Heart right ventricle (tissue), 16 donors: ENCODE measurements at regions not wholly inside any gene's neighbourhood (a gene's known extent, or its start where the extent isn't known, plus 50 kb on each side); places are given as distances from the start of the nearest gene placed in this dataset.

Experiments used
- ATAC-seq, 8 donors: fragments of 200-7000 bp; cut with Tn5 transposase; one replicate each; pipeline ENCODE4 v1.9.1; 2020; ENCODE audit warnings: mild to moderate bottlenecking in 8 of 8, moderate library complexity in 8 of 8, moderate number of reproducible peaks in 1 of 8
- DNase-seq, 2 donors: peaks; one replicate each; pipeline ENCODE4 v3.0.0-alpha.2; 2020
- H3K27ac ChIP-seq, 10 donors: fragments of 200-600 bp; sonication (generic) in 2 of 10; one replicate each; pipeline versions ENCODE4 v1.5.0 to v1.8.0; 2020 to 2022; ENCODE audit warnings: mild to moderate bottlenecking in 3 of 10
- H3K27me3 ChIP-seq, 7 donors: fragments of 200-600 bp; one replicate each; pipeline ENCODE4 v1.8.0; 2021 to 2022; ENCODE audit warnings: mild to moderate bottlenecking in 2 of 7
- H3K36me3 ChIP-seq, 9 donors: fragments of 200-600 bp; sonication (generic) in 1 of 9; one replicate each; pipeline versions ENCODE4 v1.5.0 to v1.8.0; 2020 to 2022; ENCODE audit warnings: mild to moderate bottlenecking in 2 of 9
- H3K4me1 ChIP-seq, 9 donors: fragments of 200-600 bp; sonication (generic) in 1 of 9; one replicate each; pipeline versions ENCODE4 v1.5.0 to v1.8.0; 2020 to 2022; ENCODE audit warnings: mild to moderate bottlenecking in 4 of 9
- H3K4me3 ChIP-seq, 10 donors: fragments of 200-600 bp; sonication (generic) in 2 of 10; one replicate each; pipeline versions ENCODE4 v1.5.0 to v1.8.0; 2020 to 2022; ENCODE audit warnings: mild to moderate bottlenecking in 7 of 10, moderate library complexity in 2 of 10
- H3K9me3 ChIP-seq, 11 donors: fragments of 200-600 bp in 10 of 11; sonication (generic) in 2 of 11; one replicate each; pipeline versions ENCODE4 v1.5.0 to v1.8.0; 2013 to 2022; ENCODE audit warnings: mild to moderate bottlenecking in 2 of 11, control low read depth in 1 of 11, moderate library complexity in 1 of 11
- CTCF ChIP-seq, 9 donors: fragments of 200-600 bp; sonication (generic) in 2 of 9; IDR thresholded peaks; one replicate each; pipeline versions ENCODE4 v1.5.0 to v1.8.0; 2021 to 2022; ENCODE audit warnings: antibody characterized with exemption in 9 of 9, mild to moderate bottlenecking in 5 of 9, moderate library complexity in 1 of 9
- WGBS, 2 donors: extraction: QIAGEN DNeasy Blood & Tissue Kit; methylation state at CpG; one replicate each; pipeline ENCODE4 v1.1.7; 2013; ENCODE audit warnings: inconsistent platforms in 1 of 2; 5-methylcytosine and 5-hydroxymethylcytosine counted together
- intact Hi-C, 10 donors: fragments of 100-400 bp; cut with DNase I; formaldehyde crosslinking; loops; one replicate each; pipeline versions ENCODE4 v1.11.1 to v1.14.2; 2022
- donor health status: Arrhythmogenic right ventricular cardiomyopathy.
- donor health status: ischemic (EF 13 %, LVEDD 7.1; RV severe dilation, severe dysfunction).
- donor health status: healthy with polysubstance abuse.
- donor health status: DM: no; HTN: yes; CAD: no.
- donor health status: DM: no; HTN: no; CAD: no.
- donor health status: ischemic (EF 25% LVEDD 6.9; RV normal size, moderate dysfunction).
- donor health status: ischemic (EF 25% LVEDD 5.7; RV mildly dilated, moderate dysfunction).
- donor health status: healthy.
- donor health status: DM: yes; HTN: yes; CAD: no.
- donor health status: Ischemic cardiomyopathy.
- donor health status: ischemic (EF 35%, LVEDD 5.7; RV mildly dilated, moderate dysfunction).
- donor health status: nonischemic (EF 11% LVEDD 7.7; RV severe dilation, severe dysfunction).
- donor health status: DM: yes; HTN: yes; CAD: no.
- donor health status: PGD.
- donor health status: ischemic (EF 29% LVEDD 5.4; RV normal size, mild dysfunction).
- donor health status: nonischemic (EF 23%, LVEDD 6.1; RV moderate dilation, normal function).

- peaks cover 0 to 30% (median 6%) of the 10 kb centered on the region in 11 donors for H3K9me3 ChIP-seq
- no peaks in the 10 kb centered on the region for H3K27me3 ChIP-seq
- 47 to 49% methylated on average over 4 of the region's 4 CpGs for WGBS, 2 donors
- intact Hi-C loops: no loop called here
- no peak overlapping the region for H3K4me3 ChIP-seq
- no peak for ATAC-seq
- no peak for TF ChIP-seq CTCF (IDR thresholded peaks at IDR 0.05)
- no peaks in the 10 kb centered on the region for H3K36me3 ChIP-seq
- H3K27ac ChIP-seq: no peak overlapping the region
- H3K4me1 ChIP-seq: no peaks in the 10 kb centered on the region
- no peak for DNase-seq
Measured at GRCh38 chr16:17926866-17927399, 409.6 kb downstream of the NPIPA8 start.

- intact Hi-C loops: no loop called here
- ATAC-seq (no peak), DNase-seq (no peak)
- WGBS, 2 donors: 77 to 82% methylated on average over 5 of the region's 5 CpGs
- Histone ChIP-seq H3K27ac (no peak overlapping the region), H3K4me3 (no peak overlapping the region), H3K36me3 (no peaks in the 10 kb centered on the region), H3K27me3 (no peaks in the 10 kb centered on the region), H3K9me3 (peaks cover 0 to 35% (median 6%) of the 10 kb centered on the region in 11 donors), H3K4me1 (no peaks in the 10 kb centered on the region)
- no peak for TF ChIP-seq CTCF (IDR thresholded peaks at IDR 0.05)
Measured at GRCh38 chr16:17926461-17926860, 410.1 kb downstream of the NPIPA8 start.

- no peak for ATAC-seq
- no peaks in the 10 kb centered on the region for H3K27me3 ChIP-seq
- intact Hi-C loops: no loop called here
- no peak for TF ChIP-seq CTCF (IDR thresholded peaks at IDR 0.05)
- peaks cover 0 to 37% (median 6%) of the 10 kb centered on the region in 11 donors for H3K9me3 ChIP-seq
- no peak for DNase-seq
- 88 to 90% methylated on average over 6 of the region's 6 CpGs for WGBS, 2 donors
- H3K36me3 ChIP-seq: no peaks in the 10 kb centered on the region
- no peaks in the 10 kb centered on the region for H3K4me1 ChIP-seq
- H3K4me3 ChIP-seq: no peak overlapping the region
- H3K27ac ChIP-seq: no peak overlapping the region
Measured at GRCh38 chr16:17925761-17926160, 410.8 kb downstream of the NPIPA8 start.

GRCh38 chr16:17921357-17921978 lies 415.1 kb downstream of the NPIPA8 start:
- 46 to 51% methylated on average over 2 of the region's 2 CpGs for WGBS, 2 donors
- DNase-seq: no peak
- Histone ChIP-seq H3K27me3 (no peaks in the 10 kb centered on the region), H3K36me3 (no peaks in the 10 kb centered on the region), H3K4me3 (no peak overlapping the region), H3K9me3 (peaks cover 0 to 57% (median 15%) of the 10 kb centered on the region in 11 donors), H3K4me1 (no peaks in the 10 kb centered on the region), H3K27ac (no peak overlapping the region)
- ATAC-seq: no peak
- peak in 6 of 9 donors; percentile 18 to 55 (median 31) for TF ChIP-seq CTCF (IDR thresholded peaks at IDR 0.05)
- intact Hi-C loops: no loop called here
